K562 (cell line): ENCODE measurements at regions not wholly inside any gene's neighbourhood (a gene's known extent, or its start where the extent isn't known, plus 50 kb on each side); places are given as distances from the start of the nearest gene placed in this dataset.

Experiments used
- CTCF ChIP-seq, 3 experiments: IDR thresholded peaks in 2 of 3; conservative IDR thresholded peaks in 1 of 3; 2 replicates each; pipeline ENCODE4 v1.5.1; 2011 to 2012; ENCODE audit warnings: low read length in 3 of 3, mild to moderate bottlenecking in 3 of 3, control low read depth in 2 of 3, improper control_type of control experiment in 1 of 3, inconsistent platforms in 1 of 3, low read depth in 1 of 3, mixed read lengths in 1 of 3, moderate library complexity in 1 of 3; ENCODE audit not compliant: insufficient read depth in 2 of 3
- JUN ChIP-seq, 2 experiments: sonication (generic) in 1 of 2; formaldehyde crosslinking in 1 of 2; IDR thresholded peaks; 2 replicates each; pipeline versions ENCODE4 v1.6.1 to v1.8.0; 2012 to 2022; ENCODE audit warnings: borderline replicate concordance in 2 of 2, mild to moderate bottlenecking in 2 of 2, improper control_type of control experiment in 1 of 2, low read depth in 1 of 2, low read length in 1 of 2, missing genetic modification reagents in 1 of 2
- KLF16 ChIP-seq: IDR thresholded peaks from 2 replicates; pipeline ENCODE4 v1.6.1; 2016; ENCODE audit warnings: antibody characterized with exemption
- NKRF ChIP-seq: fragments of 450-650 bp; IDR thresholded peaks from 2 replicates; pipeline ENCODE4 v1.6.1; 2016; ENCODE audit warnings: borderline replicate concordance
- TAF15 ChIP-seq: fragments of 200-400 bp; formaldehyde crosslinking; IDR thresholded peaks from 2 replicates; pipeline ENCODE4 v1.6.1; 2017; ENCODE audit warnings: mild to moderate bottlenecking, low read depth, low read length, moderate library complexity
- TARDBP ChIP-seq: fragments of 450-650 bp; IDR thresholded peaks from 2 replicates; pipeline ENCODE4 v1.6.1; 2016
- ZFP36 ChIP-seq: fragments of 150-350 bp; IDR thresholded peaks from 2 replicates; pipeline ENCODE4 v1.6.1; 2018; ENCODE audit warnings: low read length, low read depth; ENCODE audit not compliant: partially characterized antibody
- ZFX ChIP-seq: sonication (generic); formaldehyde crosslinking; IDR thresholded peaks from 2 replicates; pipeline ENCODE4 v1.8.0; 2022; ENCODE audit warnings: mild to moderate bottlenecking, missing genetic modification reagents, moderate library complexity

- TF ChIP-seq CTCF (IDR thresholded peaks at IDR 0.05 in 2 of 3, conservative IDR thresholded peaks at IDR 0.05 in 1 of 3; ENCODE audit: insufficient read depth in 2 of 3, low read depth in 1 of 3, low read length in 3 of 3) = no peak
- TF ChIP-seq NKRF = no peak
- no peak for TF ChIP-seq TARDBP
- TF ChIP-seq JUN (IDR thresholded peaks at IDR 0.05; ENCODE audit: borderline replicate concordance, low read depth, low read length) = no peak
- TF ChIP-seq JUN (CRISPR knock-in tag; IDR thresholded peaks at IDR 0.05; ENCODE audit: borderline replicate concordance) = no peak
- TF ChIP-seq ZFP36 = no peak
- no peak for TF ChIP-seq TAF15
- no peak for TF ChIP-seq ZFX
- no peak for TF ChIP-seq KLF16
These were observed 149.6 kb upstream of the GALNT5 start for GRCh38 chr2:157107877-157108276.
